OCI-LY1 (cell line): ENCODE measurements at regions not wholly inside any gene's neighbourhood (a gene's known extent, or its start where the extent isn't known, plus 50 kb on each side); places are given as distances from the start of the nearest gene placed in this dataset.

Source experiments
- H2AFZ ChIP-seq: fragments of 200-600 bp; sonication (generic), shearing (Covaris generic); 2 replicates; pipeline ENCODE4 v1.6.0; 2014; ENCODE audit warnings: antibody characterized with exemption, mild to moderate bottlenecking, low read length
- H3F3A ChIP-seq: fragments of 200-600 bp; sonication (generic), shearing (Covaris generic); 2 replicates; pipeline ENCODE4 v1.6.0; 2014; ENCODE audit warnings: mild to moderate bottlenecking, antibody characterized with exemption, low read length, moderate library complexity; ENCODE audit not compliant: insufficient read depth
- H3K27ac ChIP-seq: fragments of 200-600 bp; sonication (generic); 2 replicates; pipeline ENCODE4 v1.5.1; 2014; ENCODE audit warnings: low read length, mixed run types, mild to moderate bottlenecking, low read depth; ENCODE audit not compliant: poor library complexity, severe bottlenecking
- H3K27me3 ChIP-seq: fragments of 200-600 bp; sonication (generic); 2 replicates; pipeline ENCODE4 v1.6.0; 2014; ENCODE audit warnings: antibody characterized with exemption, mild to moderate bottlenecking, low read length, moderate library complexity; ENCODE audit not compliant: insufficient read depth
- H3K36me3 ChIP-seq: fragments of 200-600 bp; sonication (generic); 2 replicates; pipeline ENCODE4 v1.6.1; 2014; ENCODE audit warnings: mild to moderate bottlenecking, antibody characterized with exemption, low read length, moderate library complexity, mixed read lengths; ENCODE audit not compliant: insufficient read depth
- H3K4me1 ChIP-seq: fragments of 200-600 bp; sonication (generic); 2 replicates; pipeline ENCODE4 v1.5.1; 2014; ENCODE audit warnings: mild to moderate bottlenecking, low read length, moderate library complexity; ENCODE audit not compliant: insufficient read depth, severe bottlenecking
- H3K4me2 ChIP-seq: fragments of 200-600 bp; sonication (generic), shearing (Covaris generic); 2 replicates; pipeline ENCODE4 v1.6.1; 2014; ENCODE audit warnings: low read length
- H3K4me3 ChIP-seq: fragments of 200-600 bp; sonication (generic); 2 replicates; pipeline ENCODE4 v1.5.1; 2014; ENCODE audit warnings: low read length, low read depth, mild to moderate bottlenecking, mixed read lengths; ENCODE audit not compliant: poor library complexity, severe bottlenecking
- H3K79me2 ChIP-seq: fragments of 200-600 bp; shearing (Covaris generic); 2 replicates; pipeline ENCODE4 v1.6.1; 2016; ENCODE audit warnings: mixed run types, low read length, mixed read lengths; ENCODE audit not compliant: insufficient read depth
- H3K9ac ChIP-seq: fragments of 200-600 bp; sonication (generic), shearing (Covaris generic); 2 replicates; pipeline ENCODE4 v1.6.1; 2014; ENCODE audit warnings: mild to moderate bottlenecking, low read length, mixed read lengths
- H3K9me2 ChIP-seq: fragments of 200-600 bp; sonication (generic), shearing (Covaris generic); 2 replicates; pipeline ENCODE4 v1.6.1; 2014; ENCODE audit warnings: low read depth, mild to moderate bottlenecking, low read length, mixed read lengths
- H3K9me3 ChIP-seq: fragments of 200-600 bp; shearing (Covaris generic); 2 replicates; pipeline ENCODE4 v1.6.1; 2014; ENCODE audit warnings: low read length, mixed read lengths
- H4K20me1 ChIP-seq: fragments of 200-600 bp; sonication (generic), shearing (Covaris generic); 2 replicates; pipeline ENCODE4 v1.6.0; 2016; ENCODE audit warnings: mild to moderate bottlenecking, low read length; ENCODE audit not compliant: insufficient read depth
- CTCF ChIP-seq: fragments of 200-600 bp; sonication (generic), shearing (Covaris generic); IDR thresholded peaks from 2 replicates; pipeline ENCODE4 v1.5.1; 2017; ENCODE audit warnings: mild to moderate bottlenecking, antibody characterized with exemption, low read length, moderate library complexity, mixed read lengths
- EZH2 ChIP-seq: fragments of 200-600 bp; sonication (generic), shearing (Covaris generic); IDR thresholded peaks from 2 replicates; pipeline ENCODE4 v1.8.0; 2017; ENCODE audit warnings: borderline replicate concordance, mixed run types, mild to moderate bottlenecking, antibody characterized with exemption, low read length, moderate library complexity, mixed read lengths

- no peak for TF ChIP-seq EZH2
- no peak for TF ChIP-seq CTCF
- no peak overlapping the region for H3K9ac ChIP-seq
- no peaks in the 10 kb centered on the region for H3K36me3 ChIP-seq
- H3K79me2 ChIP-seq, result no peaks in the 10 kb centered on the region
- H3F3A ChIP-seq, result no peaks in the 10 kb centered on the region
- no peaks in the 10 kb centered on the region for H3K27me3 ChIP-seq
- H2AFZ ChIP-seq, result no peak overlapping the region
- H3K9me3 ChIP-seq, result no peaks in the 10 kb centered on the region
- no peaks in the 10 kb centered on the region for H4K20me1 ChIP-seq
- no peak overlapping the region for H3K4me3 ChIP-seq
- no peaks in the 10 kb centered on the region for H3K4me1 ChIP-seq
- H3K9me2 ChIP-seq, result no peaks in the 10 kb centered on the region
- no peak overlapping the region for H3K27ac ChIP-seq
- H3K4me2 ChIP-seq, result no peak overlapping the region
Measured at GRCh38 chr6:91279740-91280493, 693.0 kb upstream of the MAP3K7 start.

GRCh38 chr6:91278416-91278815, 691.5 kb upstream of the MAP3K7 start:
- Histone ChIP-seq H3K4me1 (no peaks in the 10 kb centered on the region), H3K9me2 (no peaks in the 10 kb centered on the region)
- TF ChIP-seq CTCF (no peak), EZH2 (no peak)

GRCh38 chr6:91276315-91276714, 689.4 kb upstream of the MAP3K7 start:
- H3F3A ChIP-seq, result no peaks in the 10 kb centered on the region
- no peak overlapping the region for H3K27ac ChIP-seq
- no peak overlapping the region for H3K4me2 ChIP-seq
- no peak overlapping the region for H2AFZ ChIP-seq
- no peaks in the 10 kb centered on the region for H4K20me1 ChIP-seq
- H3K9ac ChIP-seq, result no peak overlapping the region
- no peaks in the 10 kb centered on the region for H3K27me3 ChIP-seq
- TF ChIP-seq EZH2 (no peak), CTCF (peak; percentile 34)
- H3K4me3 ChIP-seq, result no peak overlapping the region
- no peaks in the 10 kb centered on the region for H3K4me1 ChIP-seq
- no peaks in the 10 kb centered on the region for H3K36me3 ChIP-seq
- H3K9me2 ChIP-seq, result no peaks in the 10 kb centered on the region
- H3K79me2 ChIP-seq, result no peaks in the 10 kb centered on the region
- H3K9me3 ChIP-seq, result no peaks in the 10 kb centered on the region

More at GRCh38 chr6:91278416-91278815, 691.5 kb upstream of the MAP3K7 start:
- Histone ChIP-seq H3K4me2 (no peak overlapping the region), H3K9me3 (no peaks in the 10 kb centered on the region), H3F3A (no peaks in the 10 kb centered on the region), H3K27ac (no peak overlapping the region), H3K27me3 (no peaks in the 10 kb centered on the region), H3K9ac (no peak overlapping the region), H3K79me2 (no peaks in the 10 kb centered on the region), H3K36me3 (no peaks in the 10 kb centered on the region), H3K4me3 (no peak overlapping the region), H4K20me1 (no peaks in the 10 kb centered on the region), H2AFZ (no peak overlapping the region)
